Fibroblast of lung (primary cell): ENCODE measurements at regions not wholly inside any gene's neighbourhood (a gene's known extent, or its start where the extent isn't known, plus 50 kb on each side); places are given as distances from the start of the nearest gene placed in this dataset.

Source experiments
- CTCF ChIP-seq, 2 donors: IDR thresholded peaks in 1 of 2; conservative IDR thresholded peaks in 1 of 2; 1 replicate in 1 of 2; 2 replicates in 1 of 2; pipeline ENCODE4 v1.5.1; 2011 to 2012; ENCODE audit warnings: low read length in 2 of 2, control low read depth in 1 of 2, inconsistent platforms in 1 of 2, low read depth in 1 of 2, mild to moderate bottlenecking in 1 of 2
- EZH2 ChIP-seq: IDR thresholded peaks from 2 replicates; pipeline ENCODE4 v1.5.1; 2012; ENCODE audit warnings: low read length, control low read depth, mild to moderate bottlenecking; ENCODE audit errors: missing control alignments

GRCh38 chr4:138078253-138078652 lies 163.9 kb downstream of the SLC7A11 start:
- TF ChIP-seq EZH2 (no peak), CTCF (conservative IDR thresholded peaks at IDR 0.05 in 1 of 2, IDR thresholded peaks at IDR 0.05 in 1 of 2; ENCODE audit: low read depth in 1 of 2, low read length in 2 of 2) (no peak)
